Neural cell (in vitro differentiated cells): ENCODE measurements at regions not wholly inside any gene's neighbourhood (a gene's known extent, or its start where the extent isn't known, plus 50 kb on each side); places are given as distances from the start of the nearest gene placed in this dataset.

ENCODE experiments used
- H2AFZ ChIP-seq: fragments of 200-600, 300-800 bp; sonication (generic), shearing (Covaris generic); 2 replicates; pipeline ENCODE4 v1.6.0; 2014; ENCODE audit warnings: low read depth, mild to moderate bottlenecking, antibody characterized with exemption, low read length, moderate library complexity
- H3F3A ChIP-seq: fragments of 200-600 bp; shearing (Covaris generic); 2 replicates; pipeline ENCODE4 v1.6.1; 2016; ENCODE audit warnings: mild to moderate bottlenecking, moderate library complexity, mixed read lengths, antibody characterized with exemption, low read length; ENCODE audit not compliant: insufficient read depth, poor library complexity, severe bottlenecking
- H3K27ac ChIP-seq: fragments of 200-600, 300-800 bp; sonication (generic), shearing (Covaris generic); 2 replicates; pipeline ENCODE4 v1.5.1; 2014; ENCODE audit warnings: mild to moderate bottlenecking, low read length, moderate library complexity
- H3K27me3 ChIP-seq: fragments of 300-800, 200-600 bp; sonication (generic), shearing (Covaris generic); 2 replicates; pipeline ENCODE4 v1.6.0; 2014; ENCODE audit warnings: mild to moderate bottlenecking, low read depth, low read length, moderate library complexity; ENCODE audit not compliant: insufficient read depth
- H3K36me3 ChIP-seq: fragments of 300-800, 200-600 bp; sonication (generic), shearing (Covaris generic); 2 replicates; pipeline ENCODE4 v1.5.1; 2014; ENCODE audit warnings: mild to moderate bottlenecking, antibody characterized with exemption, low read length, moderate library complexity; ENCODE audit not compliant: insufficient read depth
- H3K4me2 ChIP-seq: fragments of 300-800, 200-600 bp; sonication (generic), shearing (Covaris generic); 2 replicates; pipeline ENCODE4 v1.6.0; 2014; ENCODE audit warnings: mild to moderate bottlenecking, low read length
- H3K4me3 ChIP-seq: fragments of 300-800, 200-600 bp; sonication (generic), shearing (Covaris generic); 2 replicates; pipeline ENCODE4 v1.5.1; 2014; ENCODE audit warnings: mild to moderate bottlenecking, low read length, moderate library complexity
- H3K79me2 ChIP-seq: fragments of 200-600 bp; shearing (Covaris generic); replicated peaks from 2 replicates; pipeline ENCODE4 v1.6.0; 2014; ENCODE audit warnings: mild to moderate bottlenecking, low read length, moderate library complexity; ENCODE audit not compliant: insufficient read depth
- H3K9ac ChIP-seq: fragments of 300-800, 200-600 bp; sonication (generic), shearing (Covaris generic); 2 replicates; pipeline ENCODE4 v1.6.1; 2016; ENCODE audit warnings: mild to moderate bottlenecking, low read length, mixed read lengths
- H3K9me2 ChIP-seq: fragments of 200-600 bp; shearing (Covaris generic); 2 replicates; pipeline ENCODE4 v1.6.1; 2016; ENCODE audit warnings: mild to moderate bottlenecking, low read length, mixed read lengths; ENCODE audit not compliant: insufficient read depth
- H3K9me3 ChIP-seq: fragments of 200-600, 300-800 bp; sonication (generic), shearing (Covaris generic); 2 replicates; pipeline ENCODE4 v1.6.1; 2016; ENCODE audit warnings: mild to moderate bottlenecking, mixed run types, low read length, moderate library complexity, mixed read lengths
- H4K20me1 ChIP-seq: fragments of 200-600 bp; shearing (Covaris generic); 2 replicates; pipeline ENCODE4 v1.6.1; 2016; ENCODE audit warnings: mild to moderate bottlenecking, mixed run types; ENCODE audit not compliant: insufficient read depth
- CTCF ChIP-seq: fragments of 450-650 bp; IDR thresholded peaks from 2 replicates; pipeline ENCODE4 v1.5.1; 2014; ENCODE audit warnings: antibody characterized with exemption, mild to moderate bottlenecking, moderate library complexity; ENCODE audit not compliant: poor library complexity, severe bottlenecking
- EP300 ChIP-seq: fragments of 450-650 bp; conservative IDR thresholded peaks from 2 replicates; pipeline ENCODE4 v1.6.1; 2014; ENCODE audit warnings: antibody characterized with exemption, mild to moderate bottlenecking, moderate library complexity; ENCODE audit not compliant: poor library complexity, severe bottlenecking
- EZH2 ChIP-seq: fragments of 200-600, 300-800 bp; shearing (Covaris generic), sonication (generic); IDR thresholded peaks from 2 replicates; pipeline ENCODE4 v1.6.1; 2014; ENCODE audit warnings: antibody characterized with exemption, low read length, borderline replicate concordance, mild to moderate bottlenecking; ENCODE audit not compliant: insufficient read depth, poor library complexity, severe bottlenecking
- MXI1 ChIP-seq: fragments of 450-650 bp; conservative IDR thresholded peaks from 2 replicates; pipeline ENCODE4 v1.6.1; 2014; ENCODE audit warnings: antibody characterized with exemption, mild to moderate bottlenecking; ENCODE audit not compliant: poor library complexity, severe bottlenecking
- POLR2AphosphoS5 ChIP-seq: IDR thresholded peaks from 2 replicates; pipeline ENCODE4 v1.6.1; 2012
- RAD21 ChIP-seq: fragments of 450-650 bp; conservative IDR thresholded peaks from 2 replicates; pipeline ENCODE4 v1.6.1; 2014; ENCODE audit warnings: antibody characterized with exemption, mild to moderate bottlenecking, moderate library complexity
- REST ChIP-seq: IDR thresholded peaks from 2 replicates; pipeline ENCODE4 v1.6.1; 2012; ENCODE audit warnings: borderline replicate concordance
- SMC3 ChIP-seq: fragments of 450-650 bp; conservative IDR thresholded peaks from 2 replicates; pipeline ENCODE4 v1.6.1; 2014; ENCODE audit warnings: antibody characterized with exemption, mild to moderate bottlenecking, moderate library complexity; ENCODE audit not compliant: poor library complexity
- TAF1 ChIP-seq: IDR thresholded peaks from 2 replicates; pipeline ENCODE4 v1.6.1; 2012; ENCODE audit warnings: low read depth

GRCh38 chr5:22938362-22938761, 85.2 kb upstream of the CDH12 start:
- Histone ChIP-seq H3K79me2 (no peaks in the 10 kb centered on the region), H2AFZ (no peak overlapping the region), H3F3A (no peaks in the 10 kb centered on the region), H3K9me2 (no peaks in the 10 kb centered on the region), H3K9ac (no peak overlapping the region), H3K4me3 (no peak overlapping the region), H3K9me3 (no peaks in the 10 kb centered on the region), H3K27me3 (no peaks in the 10 kb centered on the region), H3K36me3 (no peaks in the 10 kb centered on the region), H3K27ac (no peak overlapping the region), H4K20me1 (no peaks in the 10 kb centered on the region), H3K4me2 (no peak overlapping the region)
- TF ChIP-seq REST, result no peak
- TF ChIP-seq EP300, result no peak
- TF ChIP-seq CTCF, result no peak
- TF ChIP-seq SMC3, result no peak
- no peak for TF ChIP-seq MXI1
- no peak for TF ChIP-seq EZH2
- TF ChIP-seq RAD21, result no peak
- no peak for TF ChIP-seq TAF1
- no peak for TF ChIP-seq POLR2AphosphoS5

GRCh38 chr5:22928821-22929482, 75.8 kb upstream of the CDH12 start:
- no peaks in the 10 kb centered on the region for H4K20me1 ChIP-seq
- no peak overlapping the region for H3K27ac ChIP-seq
- no peak overlapping the region for H2AFZ ChIP-seq
- H3K79me2 ChIP-seq, result no peaks in the 10 kb centered on the region
- H3K27me3 ChIP-seq, result no peaks in the 10 kb centered on the region
- no peak overlapping the region for H3K4me3 ChIP-seq
- H3K4me2 ChIP-seq, result no peak overlapping the region
- no peak for TF ChIP-seq POLR2AphosphoS5
- TF ChIP-seq RAD21, result no peak
- TF ChIP-seq EZH2, result no peak
- TF ChIP-seq SMC3, result no peak
- no peak for TF ChIP-seq CTCF
- no peak for TF ChIP-seq REST
- no peaks in the 10 kb centered on the region for H3K9me3 ChIP-seq
- no peaks in the 10 kb centered on the region for H3F3A ChIP-seq
- no peaks in the 10 kb centered on the region for H3K9me2 ChIP-seq
- H3K36me3 ChIP-seq, result no peaks in the 10 kb centered on the region
- H3K9ac ChIP-seq, result no peak overlapping the region
